ENCODE measurements at regions not wholly inside any gene's neighbourhood (a gene's known extent, or its start where the extent isn't known, plus 50 kb on each side); places are given as distances from the start of the nearest gene placed in this dataset.
"Not testable (repeated sequence)": the region's sequence is repeated elsewhere in the genome, so short reads cannot be mapped to it uniquely, and the experiment has no call there.

GRCh38 chr5:89374818-89375521, 492.0 kb upstream of the MEF2C start:
- no peak for DNase-seq

- no peak for DNase-seq
Observed at GRCh38 chr5:89374144-89374784, 491.3 kb upstream of the MEF2C start.

GRCh38 chr5:89372176-89372575, 489.2 kb upstream of the MEF2C start:
- DNase-seq: no peak

GRCh38 chr5:89371646-89372045, 488.7 kb upstream of the MEF2C start:
- DNase-seq: no peak

- DNase-seq: no peak
Observed at GRCh38 chr5:89359046-89359445, 476.1 kb upstream of the MEF2C start.

- DNase-seq: no peak
Observed at GRCh38 chr5:89353837-89354551, 471.0 kb upstream of the MEF2C start.

- no peak for DNase-seq
Observed at GRCh38 chr5:89351975-89352374, 469.0 kb upstream of the MEF2C start.

GRCh38 chr5:89351222-89351621, 468.2 kb upstream of the MEF2C start:
- no peak for DNase-seq

GRCh38 chr5:89350684-89351083, 467.7 kb upstream of the MEF2C start:
- DNase-seq: no peak

GRCh38 chr5:89349246-89349980, 466.4 kb upstream of the MEF2C start:
- DNase-seq: no peak

- DNase-seq: no peak
Observed at GRCh38 chr5:89346573-89346972, 463.6 kb upstream of the MEF2C start.

- no peak for DNase-seq
Observed at GRCh38 chr5:89343666-89344065, 460.7 kb upstream of the MEF2C start.

- DNase-seq: no peak
Observed at GRCh38 chr5:89342106-89342876, 459.3 kb upstream of the MEF2C start.

GRCh38 chr5:89338935-89339334, 456.0 kb upstream of the MEF2C start:
- no peak for DNase-seq

GRCh38 chr5:89336111-89336510, 453.1 kb upstream of the MEF2C start:
- no peak for DNase-seq

- DNase-seq: no peak
Observed at GRCh38 chr5:89330140-89330539, 447.2 kb upstream of the MEF2C start.

- no peak for DNase-seq
Observed at GRCh38 chr5:89327608-89328007, 444.6 kb upstream of the MEF2C start.

- no peak for DNase-seq
Observed at GRCh38 chr5:89324990-89325389, 442.0 kb upstream of the MEF2C start.

- no peak for DNase-seq
Observed at GRCh38 chr5:89320421-89321277, 437.7 kb upstream of the MEF2C start.

GRCh38 chr5:89317838-89318237, 434.9 kb upstream of the MEF2C start:
- DNase-seq: not testable (repeated sequence)

- no peak for DNase-seq
Observed at GRCh38 chr5:89315286-89316100, 432.5 kb upstream of the MEF2C start.
